ENCODE measurements at regions not wholly inside any gene's neighbourhood (a gene's known extent, or its start where the extent isn't known, plus 50 kb on each side); places are given as distances from the start of the nearest gene placed in this dataset.

GRCh38 chr2:44102790-44103562 is 65.7 kb upstream of the PPM1B start:
- no peak for TF ChIP-seq POLR2A (IDR thresholded peaks at IDR 0.05; ENCODE audit: control extremely low read depth in 1 of 2, low read depth in 2 of 2, low read length in 2 of 2)
- TF ChIP-seq CTCF (IDR thresholded peaks at IDR 0.05; ENCODE audit: control extremely low read depth in 1 of 3, insufficient read depth in 1 of 3, low read depth in 1 of 3, low read length in 3 of 3), result no peak
- no peak for TF ChIP-seq POLR2AphosphoS5 (IDR thresholded peaks at IDR 0.05; ENCODE audit: low read depth, low read length)
- no peak for TF ChIP-seq EP300 (IDR thresholded peaks at IDR 0.05; ENCODE audit: borderline replicate concordance in 1 of 2, low read depth in 2 of 2, low read length in 2 of 2)
- no peak for TF ChIP-seq RFX5 (IDR thresholded peaks at IDR 0.05; ENCODE audit: borderline replicate concordance, low read depth, low read length)
- no peak for TF ChIP-seq SRF (IDR thresholded peaks at IDR 0.05; ENCODE audit: low read depth, low read length)
- no peak for TF ChIP-seq HDAC2 (IDR thresholded peaks at IDR 0.05; ENCODE audit: borderline replicate concordance in 1 of 2, low read depth in 2 of 2, low read length in 2 of 2)
- TF ChIP-seq EGR1 (IDR thresholded peaks at IDR 0.05; ENCODE audit: borderline replicate concordance, low read depth, low read length), result no peak
- no peak for TF ChIP-seq TCF12 (IDR thresholded peaks at IDR 0.05; ENCODE audit: low read depth, low read length)
- no peak for TF ChIP-seq EZH2 (IDR thresholded peaks at IDR 0.05; ENCODE audit: low read depth, low read length, severe bottlenecking)
- TF ChIP-seq CEBPB (IDR thresholded peaks at IDR 0.05; ENCODE audit: low read depth, low read length), result no peak
